ENCODE measurements at regions not wholly inside any gene's neighbourhood (a gene's known extent, or its start where the extent isn't known, plus 50 kb on each side); places are given as distances from the start of the nearest gene placed in this dataset.

DNA sequence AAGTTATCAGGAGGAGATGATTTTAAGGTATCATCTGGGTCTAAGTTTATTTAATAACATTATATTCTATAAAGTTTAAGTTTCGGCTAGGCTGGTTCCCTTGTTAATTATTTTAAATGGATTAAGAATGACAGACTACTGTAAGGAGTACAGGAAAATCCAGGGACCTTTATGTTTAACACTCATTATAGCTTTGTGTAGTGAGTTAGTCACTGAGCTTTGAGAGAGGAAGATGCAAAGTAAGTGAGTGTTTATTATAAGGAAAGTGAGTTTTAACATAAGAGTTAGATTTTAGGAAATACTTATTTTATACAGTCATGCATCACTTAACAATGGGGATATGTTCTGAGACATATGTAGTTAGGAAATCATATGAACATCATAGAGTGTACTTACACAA is 485.5 kb downstream of the MMUT start:
- no peak for DNase-seq (ENCODE audit: low read depth, low spot score)
- Histone ChIP-seq H2AFZ (ENCODE audit: control insufficient read depth, low read depth, low read length) (no peak overlapping the region), H4K20me1 (ENCODE audit: control insufficient read depth, insufficient read depth) (no peaks in the 10 kb centered on the region), H3K9ac (ENCODE audit: control insufficient read depth, insufficient read depth, low read length) (no peak overlapping the region), H3K4me2 (ENCODE audit: control insufficient read depth, insufficient read depth) (no peak overlapping the region), H3K36me3 (ENCODE audit: control insufficient read depth in 2 of 2, insufficient read depth in 2 of 2, low read length in 1 of 2) (no peaks in the 10 kb centered on the region), H3K27me3 (replicated peaks in 1 of 2; ENCODE audit: control insufficient read depth in 2 of 2, insufficient read depth in 2 of 2, low read length in 1 of 2) (no peaks in the 10 kb centered on the region), H3K79me2 (ENCODE audit: control insufficient read depth, insufficient read depth, low read length) (no peaks in the 10 kb centered on the region), H3K9me3 (replicated peaks; ENCODE audit: control insufficient read depth, insufficient read depth, low read length) (no peaks in the 10 kb centered on the region), H3K27ac (ENCODE audit: control insufficient read depth, insufficient read depth) (no peak overlapping the region), H3K4me1 (ENCODE audit: control insufficient read depth, insufficient read depth, low read length) (no peaks in the 10 kb centered on the region), H3K4me3 (no peak overlapping the region)
- intact Hi-C loops (cut with micrococcal nuclease; ENCODE audit: unreplicated experiment) (no loop called here), in situ Hi-C loops (cut with MboI) (no loop called here)
- BruUV-seq (replicated peaks): no TSS peak
- POLR2A ChIA-PET: no interaction called here
- no peak for FAIRE-seq
- CTCF ChIA-PET: interaction anchor here (0.6 kb wide), 1 partner anchor 70 kb away, joined by 3 read pairs; no protein-coding TSS in a partner anchor
- no peak for ATAC-seq
- 30% methylated on average over 1 of the region's 1 CpG for WGBS (ENCODE audit: insufficient coverage, insufficient replicate concordance, low lambda C conversion rate, missing lambda C conversion rate)
- TF ChIP-seq FOXK2 (IDR thresholded peaks at IDR 0.05) (no peak), EED (IDR thresholded peaks at IDR 0.05; ENCODE audit: low read depth) (no peak), ZNF217 (IDR thresholded peaks at IDR 0.05) (no peak), RFX5 (IDR thresholded peaks at IDR 0.05; ENCODE audit: low read depth, low read length) (no peak), SMARCA5 (IDR thresholded peaks at IDR 0.05) (no peak), ZNF274 (IDR thresholded peaks at IDR 0.05; ENCODE audit: insufficient read depth, insufficient read length) (no peak), CEBPB (IDR thresholded peaks at IDR 0.05; ENCODE audit: borderline replicate concordance in 1 of 2, low read depth in 2 of 2, low read length in 2 of 2) (no peak), ZBTB4 (CRISPR knock-in tag; IDR thresholded peaks at IDR 0.05) (no peak), NR2C2 (IDR thresholded peaks at IDR 0.05; ENCODE audit: borderline replicate concordance, control insufficient read depth, insufficient read length, low read depth) (no peak), IRF4 (IDR thresholded peaks at IDR 0.05; ENCODE audit: low read depth, low read length) (no peak)
- TF ChIP-seq, protein P1, sequence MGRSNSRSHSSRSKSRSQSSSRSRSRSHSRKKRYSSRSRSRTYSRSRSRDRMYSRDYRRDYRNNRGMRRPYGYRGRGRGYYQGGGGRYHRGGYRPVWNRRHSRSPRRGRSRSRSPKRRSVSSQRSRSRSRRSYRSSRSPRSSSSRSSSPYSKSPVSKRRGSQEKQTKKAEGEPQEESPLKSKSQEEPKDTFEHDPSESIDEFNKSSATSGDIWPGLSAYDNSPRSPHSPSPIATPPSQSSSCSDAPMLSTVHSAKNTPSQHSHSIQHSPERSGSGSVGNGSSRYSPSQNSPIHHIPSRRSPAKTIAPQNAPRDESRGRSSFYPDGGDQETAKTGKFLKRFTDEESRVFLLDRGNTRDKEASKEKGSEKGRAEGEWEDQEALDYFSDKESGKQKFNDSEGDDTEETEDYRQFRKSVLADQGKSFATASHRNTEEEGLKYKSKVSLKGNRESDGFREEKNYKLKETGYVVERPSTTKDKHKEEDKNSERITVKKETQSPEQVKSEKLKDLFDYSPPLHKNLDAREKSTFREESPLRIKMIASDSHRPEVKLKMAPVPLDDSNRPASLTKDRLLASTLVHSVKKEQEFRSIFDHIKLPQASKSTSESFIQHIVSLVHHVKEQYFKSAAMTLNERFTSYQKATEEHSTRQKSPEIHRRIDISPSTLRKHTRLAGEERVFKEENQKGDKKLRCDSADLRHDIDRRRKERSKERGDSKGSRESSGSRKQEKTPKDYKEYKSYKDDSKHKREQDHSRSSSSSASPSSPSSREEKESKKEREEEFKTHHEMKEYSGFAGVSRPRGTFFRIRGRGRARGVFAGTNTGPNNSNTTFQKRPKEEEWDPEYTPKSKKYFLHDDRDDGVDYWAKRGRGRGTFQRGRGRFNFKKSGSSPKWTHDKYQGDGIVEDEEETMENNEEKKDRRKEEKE (IDR thresholded peaks at IDR 0.05): no peak
- TF ChIP-seq, protein P2, sequence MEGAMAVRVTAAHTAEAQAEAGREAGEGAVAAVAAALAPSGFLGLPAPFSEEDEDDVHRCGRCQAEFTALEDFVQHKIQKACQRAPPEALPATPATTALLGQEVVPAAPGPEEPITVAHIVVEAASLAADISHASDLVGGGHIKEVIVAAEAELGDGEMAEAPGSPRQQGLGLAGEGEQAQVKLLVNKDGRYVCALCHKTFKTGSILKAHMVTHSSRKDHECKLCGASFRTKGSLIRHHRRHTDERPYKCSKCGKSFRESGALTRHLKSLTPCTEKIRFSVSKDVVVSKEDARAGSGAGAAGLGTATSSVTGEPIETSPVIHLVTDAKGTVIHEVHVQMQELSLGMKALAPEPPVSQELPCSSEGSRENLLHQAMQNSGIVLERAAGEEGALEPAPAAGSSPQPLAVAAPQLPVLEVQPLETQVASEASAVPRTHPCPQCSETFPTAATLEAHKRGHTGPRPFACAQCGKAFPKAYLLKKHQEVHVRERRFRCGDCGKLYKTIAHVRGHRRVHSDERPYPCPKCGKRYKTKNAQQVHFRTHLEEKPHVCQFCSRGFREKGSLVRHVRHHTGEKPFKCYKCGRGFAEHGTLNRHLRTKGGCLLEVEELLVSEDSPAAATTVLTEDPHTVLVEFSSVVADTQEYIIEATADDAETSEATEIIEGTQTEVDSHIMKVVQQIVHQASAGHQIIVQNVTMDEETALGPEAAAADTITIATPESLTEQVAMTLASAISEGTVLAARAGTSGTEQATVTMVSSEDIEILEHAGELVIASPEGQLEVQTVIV (IDR thresholded peaks at IDR 0.05; ENCODE audit: borderline replicate concordance, partially characterized antibody): no peak
- TF ChIP-seq, protein P3, sequence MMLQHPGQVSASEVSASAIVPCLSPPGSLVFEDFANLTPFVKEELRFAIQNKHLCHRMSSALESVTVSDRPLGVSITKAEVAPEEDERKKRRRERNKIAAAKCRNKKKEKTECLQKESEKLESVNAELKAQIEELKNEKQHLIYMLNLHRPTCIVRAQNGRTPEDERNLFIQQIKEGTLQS (IDR thresholded peaks at IDR 0.05; ENCODE audit: borderline replicate concordance, extremely low read depth, low read depth, low read length): no peak
- RAD21 ChIA-PET (ENCODE audit: unreplicated experiment): no interaction called here
- SMC1A ChIA-PET (ENCODE audit: uncharacterized antibody, unreplicated experiment): no interaction called here

All from GM12878 (cell line).